Spleen (tissue), 11 donors: ENCODE measurements at regions not wholly inside any gene's neighbourhood (a gene's known extent, or its start where the extent isn't known, plus 50 kb on each side); places are given as distances from the start of the nearest gene placed in this dataset.

ENCODE experiments used
- DNase-seq: peaks from one replicate; pipeline ENCODE4 v3.0.0-alpha.2; 2020
- H3K27ac ChIP-seq, 8 donors: fragments of 200-600 bp; sonication (generic) in 7 of 8; 1 replicate in 4 of 8; 2 replicates in 4 of 8; pipeline versions ENCODE4 v1.5.0 to v1.8.0; 2016 to 2021; ENCODE audit warnings: inconsistent platforms in 4 of 8, mild to moderate bottlenecking in 4 of 8, moderate library complexity in 1 of 8
- H3K27me3 ChIP-seq, 7 donors: fragments of 200-600 bp; sonication (generic) in 6 of 7; replicated peaks in 1 of 7; 1 replicate in 4 of 7; 2 replicates in 3 of 7; pipeline versions ENCODE4 v1.5.0 to v1.8.0; 2016 to 2021; ENCODE audit warnings: inconsistent platforms in 3 of 7, mild to moderate bottlenecking in 1 of 7
- H3K36me3 ChIP-seq, 6 donors: fragments of 200-600 bp; sonication (generic) in 5 of 6; 1 replicate in 4 of 6; 2 replicates in 2 of 6; pipeline versions ENCODE4 v1.5.0 to v1.8.0; 2016 to 2021; ENCODE audit warnings: inconsistent platforms in 2 of 6
- H3K4me1 ChIP-seq, 6 donors: fragments of 200-600 bp; sonication (generic) in 5 of 6; 1 replicate in 3 of 6; 2 replicates in 3 of 6; pipeline versions ENCODE4 v1.5.0 to v1.8.0; 2016 to 2021; ENCODE audit warnings: inconsistent platforms in 3 of 6
- H3K4me3 ChIP-seq, 8 donors: fragments of 200-600 bp; sonication (generic) in 7 of 8; 1 replicate in 4 of 8; 2 replicates in 4 of 8; pipeline versions ENCODE4 v1.5.0 to v1.8.0; 2016 to 2021; ENCODE audit warnings: inconsistent platforms in 4 of 8, mild to moderate bottlenecking in 4 of 8, moderate library complexity in 2 of 8
- H3K9me3 ChIP-seq, 8 donors: fragments of 200-600 bp; sonication (generic) in 7 of 8; 1 replicate in 4 of 8; 2 replicates in 4 of 8; pipeline versions ENCODE4 v1.5.0 to v1.8.0; 2016 to 2021; ENCODE audit warnings: inconsistent platforms in 4 of 8
- POLR2A ChIP-seq, 3 donors: fragments of 450-650 bp; IDR thresholded peaks; one replicate each; pipeline ENCODE4 v1.5.1; 2017; ENCODE audit warnings: antibody characterized with exemption in 3 of 3, mild to moderate bottlenecking in 1 of 3
- POLR2AphosphoS5 ChIP-seq, 3 donors: sonication (generic); formaldehyde crosslinking; IDR thresholded peaks; one replicate each; pipeline ENCODE4 v1.5.1; 2017; ENCODE audit warnings: antibody characterized with exemption in 3 of 3
- WGBS, 5 donors: extraction: QIAGEN DNeasy Blood & Tissue Kit in 3 of 5; methylation state at CpG; one replicate each; pipeline versions ENCODE4 v1.1.5 to v1.1.7; 2013 to 2018; 5-methylcytosine and 5-hydroxymethylcytosine counted together
- intact Hi-C: fragments of 100-400 bp; cut with DNase I; formaldehyde crosslinking; loops from one replicate; pipeline ENCODE4 v1.15.0; 2023; ENCODE audit warnings: low total_unique reads
- TF ChIP-seq, protein P1 (sequence below), 11 experiments: fragments of 200-600 bp in 7 of 11; fragments of 450-650 bp in 4 of 11; sonication (generic) in 4 of 11; IDR thresholded peaks in 8 of 11; conservative IDR thresholded peaks in 3 of 11; 1 replicate in 7 of 11; 2 replicates in 4 of 11; pipeline versions ENCODE4 v1.4.0 to v1.8.0; 2016 to 2021; ENCODE audit warnings: antibody characterized with exemption in 11 of 11, inconsistent platforms in 4 of 11, mild to moderate bottlenecking in 1 of 11
- donor health status: healthy with polysubstance abuse.
- donor health status: DM: no; HTN: no; CAD: no; lungs with moderate emphysema.
- donor health status: DM: no; HTN: no; CAD: no.
- donor health status: Bipolar disorder and iron deficiency.
- donor health status: healthy.
- donor health status: DM: no; HTN: no; CAD: no.
- donor health status: DM: yes; HTN: yes; CAD: no.

DNA sequence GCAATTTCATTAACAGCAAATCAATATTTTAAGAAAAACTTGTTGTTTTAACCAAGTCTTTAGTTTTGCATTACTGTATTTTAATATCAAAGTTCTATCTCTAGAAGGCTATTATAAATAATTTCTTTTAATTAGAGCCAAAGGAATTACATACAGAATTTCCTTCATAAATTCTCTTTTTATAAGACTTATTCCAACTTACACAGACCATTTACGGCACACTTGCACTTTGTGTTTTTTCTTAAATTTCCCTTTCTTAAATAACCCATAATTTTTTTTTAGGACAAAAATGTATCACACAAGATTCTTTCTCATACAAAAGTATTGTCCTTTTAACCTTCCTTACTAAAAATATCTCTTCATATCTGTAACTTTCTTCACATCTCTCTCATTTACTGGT, 458.5 kb upstream of the CHRM3 start:
- Histone ChIP-seq H3K27me3 (no peaks in the 10 kb centered on the region), H3K36me3 (no peaks in the 10 kb centered on the region), H3K27ac (no peak overlapping the region), H3K4me3 (no peak overlapping the region), H3K9me3 (peaks cover 0 to 15% (median 1%) of the 10 kb centered on the region in 8 donors), H3K4me1 (no peaks in the 10 kb centered on the region)
- no peak for TF ChIP-seq POLR2AphosphoS5 (IDR thresholded peaks at IDR 0.05)
- TF ChIP-seq, protein P1, sequence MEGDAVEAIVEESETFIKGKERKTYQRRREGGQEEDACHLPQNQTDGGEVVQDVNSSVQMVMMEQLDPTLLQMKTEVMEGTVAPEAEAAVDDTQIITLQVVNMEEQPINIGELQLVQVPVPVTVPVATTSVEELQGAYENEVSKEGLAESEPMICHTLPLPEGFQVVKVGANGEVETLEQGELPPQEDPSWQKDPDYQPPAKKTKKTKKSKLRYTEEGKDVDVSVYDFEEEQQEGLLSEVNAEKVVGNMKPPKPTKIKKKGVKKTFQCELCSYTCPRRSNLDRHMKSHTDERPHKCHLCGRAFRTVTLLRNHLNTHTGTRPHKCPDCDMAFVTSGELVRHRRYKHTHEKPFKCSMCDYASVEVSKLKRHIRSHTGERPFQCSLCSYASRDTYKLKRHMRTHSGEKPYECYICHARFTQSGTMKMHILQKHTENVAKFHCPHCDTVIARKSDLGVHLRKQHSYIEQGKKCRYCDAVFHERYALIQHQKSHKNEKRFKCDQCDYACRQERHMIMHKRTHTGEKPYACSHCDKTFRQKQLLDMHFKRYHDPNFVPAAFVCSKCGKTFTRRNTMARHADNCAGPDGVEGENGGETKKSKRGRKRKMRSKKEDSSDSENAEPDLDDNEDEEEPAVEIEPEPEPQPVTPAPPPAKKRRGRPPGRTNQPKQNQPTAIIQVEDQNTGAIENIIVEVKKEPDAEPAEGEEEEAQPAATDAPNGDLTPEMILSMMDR (IDR thresholded peaks at IDR 0.05 in 8 of 11, conservative IDR thresholded peaks at IDR 0.05 in 3 of 11) = no peak
- TF ChIP-seq POLR2A (IDR thresholded peaks at IDR 0.05) = no peak
- no peak for DNase-seq
- WGBS, 5 donors = 91 to 99% (median 94%) methylated on average over 1 of the region's 1 CpG
- intact Hi-C loops = no loop called here

DNA sequence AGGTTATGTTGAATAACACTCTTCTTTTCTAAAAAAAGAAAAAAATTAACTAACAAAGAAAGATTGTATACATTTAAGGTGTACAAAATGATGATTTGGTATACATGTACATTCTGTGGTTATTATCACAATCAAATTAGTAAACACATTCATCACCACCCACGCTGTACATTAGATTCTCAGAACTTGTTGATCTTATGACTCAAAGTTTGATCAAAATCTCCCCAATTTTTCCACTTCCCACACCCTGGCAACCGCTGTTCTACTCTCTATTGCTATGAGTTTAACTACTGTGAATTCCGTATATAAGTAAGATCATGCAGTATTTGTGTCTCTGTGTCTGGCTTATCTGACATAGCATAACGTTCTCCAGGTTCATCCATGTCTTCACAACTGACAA, 469.5 kb upstream of the CHRM3 start:
- no peak for DNase-seq
- intact Hi-C loops = no loop called here
- Histone ChIP-seq H3K4me3 (no peak overlapping the region), H3K27ac (no peak overlapping the region), H3K9me3 (no peaks in the 10 kb centered on the region), H3K36me3 (no peaks in the 10 kb centered on the region), H3K4me1 (no peaks in the 10 kb centered on the region), H3K27me3 (no peaks in the 10 kb centered on the region)
- 72 to 87% (median 80%) methylated on average over 4 of the region's 4 CpGs for WGBS, 5 donors
- no peak for TF ChIP-seq POLR2A (IDR thresholded peaks at IDR 0.05)
- no peak for TF ChIP-seq POLR2AphosphoS5 (IDR thresholded peaks at IDR 0.05)
- TF ChIP-seq, protein P1 (IDR thresholded peaks at IDR 0.05 in 8 of 11, conservative IDR thresholded peaks at IDR 0.05 in 3 of 11) = no peak

DNA sequence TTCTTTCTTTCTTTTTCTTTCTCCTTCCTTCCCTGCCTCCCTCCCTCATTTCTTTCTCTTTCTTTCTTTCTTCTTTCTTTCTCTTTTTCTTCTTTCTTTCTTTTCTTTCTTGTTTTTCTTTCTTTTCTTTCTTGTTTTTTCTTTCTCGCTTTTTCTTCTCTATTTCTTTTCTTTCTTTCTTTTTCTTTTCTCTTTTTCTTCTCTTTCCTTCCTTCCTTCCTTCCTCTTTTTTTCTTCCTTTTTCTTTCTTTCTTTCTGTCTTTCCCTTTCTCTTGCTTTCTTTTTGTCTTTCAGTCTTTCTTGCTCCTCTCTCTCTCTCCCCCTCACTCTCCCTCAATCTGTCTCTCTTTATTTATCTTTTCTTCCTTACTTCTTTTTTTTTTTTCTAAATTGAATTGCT, 472.0 kb upstream of the CHRM3 start:
- H3K9me3 ChIP-seq = no peaks in the 10 kb centered on the region
- 77 to 85% (median 84%) methylated on average over 1 of the region's 1 CpG for WGBS, 5 donors
- no peaks in the 10 kb centered on the region for H3K27me3 ChIP-seq
- no peaks in the 10 kb centered on the region for H3K36me3 ChIP-seq
- H3K4me3 ChIP-seq = no peak overlapping the region
- DNase-seq = no peak
- intact Hi-C loops = no loop called here
- TF ChIP-seq, protein P1 (IDR thresholded peaks at IDR 0.05 in 8 of 11, conservative IDR thresholded peaks at IDR 0.05 in 3 of 11) = no peak
- TF ChIP-seq POLR2A (IDR thresholded peaks at IDR 0.05) = no peak
- TF ChIP-seq POLR2AphosphoS5 (IDR thresholded peaks at IDR 0.05) = no peak
- H3K4me1 ChIP-seq = no peaks in the 10 kb centered on the region
- H3K27ac ChIP-seq = no peak overlapping the region

DNA sequence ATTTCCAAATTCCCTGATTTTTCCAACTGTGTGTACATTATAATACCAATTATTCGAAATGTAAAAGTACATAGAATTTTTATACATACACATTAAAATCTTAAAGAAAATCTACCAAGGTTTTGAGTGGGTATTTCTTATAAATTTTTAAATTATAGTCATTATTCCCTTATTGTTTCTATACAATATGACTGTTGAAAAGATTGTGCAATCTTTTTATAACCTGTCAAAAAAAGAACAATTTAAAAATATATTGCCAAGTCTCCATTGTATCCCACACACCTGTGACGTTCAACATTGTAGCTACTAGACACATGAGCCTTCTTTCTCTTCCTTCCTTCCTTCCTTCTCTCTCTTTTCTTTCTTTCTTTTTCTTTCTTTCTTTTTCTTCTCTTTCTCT, 473.2 kb upstream of the CHRM3 start:
- H3K4me1 ChIP-seq = no peaks in the 10 kb centered on the region
- no peaks in the 10 kb centered on the region for H3K36me3 ChIP-seq
- intact Hi-C loops = no loop called here
- TF ChIP-seq, protein P1 (IDR thresholded peaks at IDR 0.05 in 8 of 11, conservative IDR thresholded peaks at IDR 0.05 in 3 of 11) = no peak
- no peaks in the 10 kb centered on the region for H3K27me3 ChIP-seq
- 54 to 77% (median 72%) methylated on average over 2 of the region's 2 CpGs for WGBS, 5 donors
- H3K4me3 ChIP-seq = no peak overlapping the region
- H3K9me3 ChIP-seq = no peaks in the 10 kb centered on the region
- DNase-seq = no peak
- no peak overlapping the region for H3K27ac ChIP-seq
